HUDEP-2 (cell line): ENCODE measurements at regions not wholly inside any gene's neighbourhood (a gene's known extent, or its start where the extent isn't known, plus 50 kb on each side); places are given as distances from the start of the nearest gene placed in this dataset.

Experiments
- DNase-seq, 76 experiments: peaks; one replicate each; lab custom pipeline; 2025; ENCODE audit not compliant: unreplicated experiment in 76 of 76; lab: John Stamatoyannopoulos, UW

DNA sequence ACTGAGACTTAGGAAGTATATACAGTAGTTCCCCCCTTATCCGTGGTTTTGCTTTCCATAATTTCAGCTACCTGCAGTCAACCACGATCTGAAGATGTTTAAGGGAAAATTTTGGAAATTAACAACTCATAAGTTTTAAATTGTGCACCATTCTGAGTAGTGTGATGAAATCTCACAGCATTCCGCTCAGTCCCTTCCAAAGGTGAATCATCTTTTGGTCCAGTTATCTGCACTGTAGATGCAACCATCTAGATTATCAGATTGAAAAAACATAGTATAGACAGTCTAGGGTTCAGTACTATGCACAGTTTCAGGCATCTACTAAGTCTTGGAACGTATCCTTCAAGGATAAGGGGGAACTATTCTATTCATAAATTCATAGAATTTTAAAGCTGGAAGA, 109.0 kb downstream of the ANXA3 start:
- DNase-seq = no peak

- no peak for DNase-seq
Observed at GRCh38 chr4:78661086-78661690, 109.6 kb downstream of the ANXA3 start.

- no peak for DNase-seq
Observed at GRCh38 chr4:78661921-78662521, 110.5 kb downstream of the ANXA3 start.

DNA sequence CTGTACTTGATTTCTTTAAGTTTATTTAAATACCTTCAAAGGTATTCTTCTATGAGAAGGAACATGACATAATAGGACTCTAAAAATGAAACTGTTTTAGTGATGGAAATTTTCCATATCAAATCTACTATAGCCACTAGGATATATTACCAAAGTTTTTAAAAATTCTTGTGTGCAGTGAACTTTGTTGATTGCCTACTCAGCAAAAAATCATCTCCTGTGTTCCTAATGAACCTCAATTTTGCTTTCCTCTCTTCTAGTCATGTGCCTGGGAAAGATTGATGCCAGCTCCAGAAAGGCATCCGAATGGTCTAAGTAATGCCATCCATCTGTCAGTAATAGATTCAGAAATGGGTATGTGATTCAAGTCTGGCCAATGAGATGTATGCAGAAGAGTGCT, 111.1 kb downstream of the ANXA3 start:
- DNase-seq = no peak

- DNase-seq = peak in 1 of 76 experiments; percentile 18
Observed at GRCh38 chr4:78664296-78664695, 111.9 kb upstream of the BMP2K start.

- peak in 31 of 76 experiments; percentile 8 to 76 (median 40) for DNase-seq
Observed at GRCh38 chr4:78665216-78665770, 110.9 kb upstream of the BMP2K start.

DNA sequence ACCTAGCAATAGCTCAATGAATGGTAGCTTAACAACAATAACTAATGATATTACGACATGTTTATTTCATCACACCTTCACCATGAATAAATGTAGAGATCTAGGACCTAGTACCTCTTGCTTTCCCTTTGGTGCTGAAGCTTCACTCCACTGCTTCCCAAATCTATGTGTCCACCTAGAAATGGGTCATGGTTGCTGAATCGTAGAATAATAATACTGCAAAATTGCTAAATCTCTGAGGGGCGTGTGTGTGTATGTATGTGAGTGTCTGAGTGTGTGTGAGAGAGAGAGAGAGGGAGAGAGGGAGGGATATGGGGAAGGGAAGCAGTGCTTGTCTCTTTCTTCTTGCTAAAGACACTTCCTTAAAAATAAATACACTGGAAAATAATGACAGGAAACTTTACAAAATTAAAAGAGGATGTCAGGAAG, 109.3 kb upstream of the BMP2K start:
- DNase-seq = peak in 1 of 76 experiments; percentile 17

DNA sequence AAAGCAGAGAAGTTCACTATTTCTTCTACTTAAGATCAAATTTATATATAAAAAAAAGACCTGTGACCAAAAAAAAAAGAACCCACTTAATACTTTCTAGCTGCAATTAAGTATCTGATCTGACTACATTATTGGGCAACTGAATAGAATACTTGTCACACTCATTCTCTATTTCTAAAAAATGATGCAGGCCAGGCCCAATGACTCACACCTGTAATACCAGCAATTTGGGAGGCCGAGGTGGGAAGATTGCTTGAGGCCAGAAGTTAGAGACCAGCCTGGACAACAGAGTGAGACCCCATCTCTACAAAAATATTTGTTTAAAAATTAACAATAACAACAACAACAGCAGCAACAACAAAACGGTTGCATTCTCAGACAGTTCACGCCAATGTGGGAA, 108.8 kb upstream of the BMP2K start:
- DNase-seq = no peak

DNA sequence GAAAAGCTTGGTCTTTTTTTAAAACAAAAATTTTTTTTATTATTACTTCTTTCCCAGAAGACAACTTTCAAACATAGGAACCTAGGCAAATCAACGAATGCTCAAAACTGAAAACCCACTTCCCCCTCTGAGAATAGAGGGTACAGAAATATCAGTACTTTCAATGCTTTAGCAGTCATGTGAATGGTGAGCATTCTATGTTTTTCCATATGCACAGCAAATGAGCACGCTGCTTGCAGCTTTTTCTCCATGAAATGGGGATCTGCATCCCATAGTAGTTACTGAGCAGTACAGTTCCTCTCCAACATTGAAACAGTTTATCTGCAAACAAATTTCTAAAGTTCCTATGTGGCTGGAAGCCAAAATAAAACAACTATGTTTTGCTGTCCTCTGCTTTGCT, 108.4 kb upstream of the BMP2K start:
- DNase-seq = peak in 2 of 76 experiments; percentile 10 to 11

GRCh38 chr4:78669453-78669852, 106.7 kb upstream of the BMP2K start:
- DNase-seq = peak in 14 of 76 experiments; percentile 8 to 40 (median 24)

DNA sequence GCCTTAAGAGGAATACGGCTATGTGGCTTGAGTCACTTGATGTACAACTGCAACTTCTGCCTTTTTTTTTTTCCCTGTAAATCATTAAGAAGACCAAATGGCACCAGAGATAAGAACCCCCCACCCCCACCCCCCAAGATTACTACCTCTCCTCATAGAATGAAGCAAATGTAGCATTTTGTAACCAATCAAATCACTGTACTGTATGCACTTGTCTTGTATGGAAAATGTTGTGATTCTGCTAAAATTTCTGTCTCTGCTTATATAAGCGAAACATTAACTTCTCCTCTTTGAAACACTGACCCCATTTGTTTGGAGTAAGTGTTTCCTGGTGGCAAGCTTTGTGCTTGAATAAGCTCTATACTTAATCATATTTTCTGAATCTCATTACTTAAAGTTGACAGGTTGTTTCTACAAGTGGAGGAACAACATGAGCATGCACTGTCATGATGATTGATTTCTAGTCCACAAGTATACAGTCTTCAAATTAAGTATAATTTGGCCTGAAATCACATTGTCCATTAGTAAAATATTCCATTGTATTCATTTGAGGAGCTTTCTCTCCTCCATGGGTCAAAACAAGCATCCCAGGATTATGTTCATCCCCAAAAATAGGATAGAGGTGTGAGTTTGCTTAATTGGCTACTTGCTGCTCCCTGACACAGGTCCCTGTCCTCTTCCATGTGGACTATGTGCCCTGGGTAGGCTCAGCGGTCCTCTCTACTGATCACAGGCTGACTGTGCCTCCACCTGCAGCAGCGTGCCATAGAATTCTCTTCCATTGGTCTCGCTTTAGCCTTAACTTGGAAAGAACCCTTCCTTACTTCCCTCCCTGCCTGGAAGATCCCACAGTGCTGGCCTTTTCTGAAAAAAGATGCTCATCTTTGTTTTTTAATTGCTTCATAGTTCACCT, 104.0 kb upstream of the BMP2K start:
- peak in 1 of 76 experiments; percentile 3 for DNase-seq

GRCh38 chr4:78673337-78673736, 102.8 kb upstream of the BMP2K start:
- no peak for DNase-seq

- no peak for DNase-seq
Observed at GRCh38 chr4:78675325-78675724, 100.8 kb upstream of the BMP2K start.

DNA sequence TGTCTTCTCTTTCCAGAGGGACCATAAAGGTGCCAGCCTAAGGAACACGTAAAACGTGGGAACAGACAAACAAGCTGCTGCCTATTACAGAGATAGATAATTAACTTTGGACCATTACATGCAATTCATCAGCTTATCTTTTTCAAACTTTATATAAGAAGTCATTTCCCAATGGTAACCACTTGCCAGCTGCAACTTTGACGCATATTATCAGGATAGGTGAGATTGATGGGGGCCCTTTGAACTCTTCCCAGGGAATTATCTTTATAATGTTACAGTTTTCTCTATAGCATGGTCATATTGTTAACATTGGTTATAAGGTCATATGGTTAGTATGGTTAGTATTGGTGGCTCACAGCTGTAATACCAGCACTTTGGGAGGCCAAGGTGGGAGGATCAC, 94.1 kb upstream of the BMP2K start:
- DNase-seq = no peak

- DNase-seq = peak in 1 of 76 experiments; percentile 6
Observed at GRCh38 chr4:78683352-78683751, 92.8 kb upstream of the BMP2K start.

GRCh38 chr4:78684325-78685079, 91.6 kb upstream of the BMP2K start:
- DNase-seq = no peak

DNA sequence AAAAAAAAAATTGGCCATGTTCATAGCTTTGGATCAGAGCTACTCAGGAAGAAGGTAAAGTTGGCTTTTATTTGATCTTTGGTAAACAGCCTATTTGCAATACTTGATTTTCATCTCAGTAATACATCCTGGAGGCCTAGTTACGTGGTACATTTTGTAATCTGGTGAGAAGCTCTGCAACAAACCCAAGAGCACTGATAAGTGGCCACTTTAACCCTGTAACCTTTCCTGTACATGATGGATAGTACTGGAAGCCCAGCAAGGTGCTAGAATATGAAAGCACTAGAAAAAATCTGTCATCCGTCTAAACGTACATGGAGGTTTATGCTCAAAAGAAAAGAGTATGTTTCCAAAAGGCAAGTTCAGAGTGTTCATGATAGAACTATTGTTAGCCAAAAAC, 88.3 kb upstream of the BMP2K start:
- DNase-seq = no peak

DNA sequence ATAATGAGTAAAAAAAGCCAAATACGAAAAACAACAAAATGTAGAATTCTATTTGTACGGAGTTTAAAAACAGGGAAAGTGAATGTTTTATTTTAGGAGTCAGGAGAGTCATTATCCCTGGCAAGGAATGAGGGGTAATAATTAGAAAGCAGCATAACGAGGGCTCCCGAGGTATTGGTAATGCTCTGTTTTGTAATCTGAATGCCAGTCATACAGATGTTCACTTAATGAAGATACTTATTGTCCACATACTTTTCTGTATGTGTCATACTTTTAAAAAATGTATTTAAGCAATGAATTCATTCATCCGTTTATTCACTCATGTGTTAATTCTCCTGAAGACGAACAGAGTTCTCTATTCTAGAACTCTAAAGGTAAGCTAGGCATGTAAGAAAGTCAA, 87.8 kb upstream of the BMP2K start:
- no peak for DNase-seq

- no peak for DNase-seq
Observed at GRCh38 chr4:78689261-78689660, 86.9 kb upstream of the BMP2K start.

GRCh38 chr4:78689700-78690323, 86.3 kb upstream of the BMP2K start:
- DNase-seq = peak in 7 of 76 experiments; percentile 1 to 23 (median 4)
